Glomerular visceral epithelial cell (primary cell): ENCODE measurements at regions not wholly inside any gene's neighbourhood (a gene's known extent, or its start where the extent isn't known, plus 50 kb on each side); places are given as distances from the start of the nearest gene placed in this dataset.

Experiments used
- DNase-seq: peaks from one replicate; pipeline ENCODE4 v3.0.0-alpha.2; 2016; ENCODE audit errors: extremely low spot score

DNA sequence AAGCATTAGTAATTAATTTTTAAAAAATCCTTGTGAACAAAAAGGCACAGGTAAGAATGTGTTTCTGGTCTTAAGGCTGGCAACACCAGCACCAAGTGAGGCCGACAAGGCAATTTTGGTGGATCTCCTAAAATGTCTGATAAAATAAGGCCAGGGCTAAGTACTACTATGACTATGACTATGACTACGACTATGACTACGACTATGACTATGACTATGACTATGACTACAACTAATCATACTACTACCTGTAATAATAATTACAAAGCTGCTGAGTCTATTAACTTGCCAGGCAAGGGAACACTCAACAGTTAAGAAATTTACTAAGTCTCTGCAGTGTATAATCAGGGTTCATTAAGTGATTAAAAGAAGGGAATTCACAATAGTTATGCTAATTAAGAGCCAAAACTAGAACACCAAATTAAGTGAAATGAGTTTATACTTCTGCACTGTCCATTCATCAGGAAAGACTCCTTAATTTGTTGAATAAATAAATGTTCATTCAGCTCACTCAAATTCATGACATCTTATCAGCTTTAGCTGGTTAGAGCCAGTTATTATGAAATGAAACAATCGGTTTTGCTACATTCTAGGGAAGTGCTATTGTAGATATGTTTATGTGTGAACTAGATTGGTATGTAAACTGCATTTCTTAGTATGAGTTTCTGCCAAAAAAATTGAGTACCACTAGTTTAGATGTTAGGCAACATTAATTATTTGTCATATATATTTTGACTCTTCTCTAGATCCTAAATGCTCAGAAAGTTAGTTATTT, 1626.2 kb upstream of the PCDH20 start:
- no peak for DNase-seq

DNA sequence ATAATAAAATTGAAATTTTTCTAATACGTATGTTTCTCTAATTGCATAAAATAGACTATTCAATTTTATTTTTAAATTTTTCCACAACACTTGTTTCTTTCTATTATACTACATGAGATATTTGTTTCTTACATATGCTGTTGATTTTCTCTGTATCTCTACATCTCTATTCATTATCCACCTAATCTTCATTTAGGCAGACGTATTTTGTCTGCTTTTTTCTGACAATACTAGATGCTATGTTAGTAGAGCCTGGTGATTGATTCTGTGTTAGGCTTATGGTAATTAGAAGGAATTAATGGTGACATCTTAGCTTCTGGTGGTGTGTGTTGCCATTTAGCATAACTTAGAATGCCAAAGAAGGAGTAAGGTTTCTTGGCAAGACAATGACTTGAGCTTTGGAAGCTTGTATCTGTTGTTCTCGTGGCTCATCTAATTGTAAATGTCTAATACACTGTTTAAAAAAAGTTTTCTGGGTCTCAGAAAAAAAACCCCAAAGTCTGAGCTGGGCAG, 1610.7 kb upstream of the PCDH20 start:
- DNase-seq, result no peak

DNA sequence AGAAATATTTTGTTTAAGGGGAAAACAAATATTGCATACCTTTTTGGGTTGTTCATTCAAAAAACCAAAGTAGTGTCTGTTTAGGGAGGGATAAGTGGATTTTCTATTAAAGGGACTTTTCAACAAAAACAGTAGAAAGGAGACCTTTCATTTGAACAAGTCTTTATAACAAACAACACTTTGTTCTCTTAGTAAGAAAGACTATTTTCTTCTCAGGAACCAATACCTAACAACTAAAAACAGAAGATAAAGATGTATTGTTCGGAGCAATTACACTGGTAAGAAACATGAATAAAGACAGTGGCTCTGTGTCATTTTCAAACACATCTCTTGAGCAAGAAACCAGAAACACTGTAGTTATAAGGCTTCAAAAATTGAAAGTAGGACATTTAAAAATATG, 1610.1 kb upstream of the PCDH20 start:
- DNase-seq, result no peak

DNA sequence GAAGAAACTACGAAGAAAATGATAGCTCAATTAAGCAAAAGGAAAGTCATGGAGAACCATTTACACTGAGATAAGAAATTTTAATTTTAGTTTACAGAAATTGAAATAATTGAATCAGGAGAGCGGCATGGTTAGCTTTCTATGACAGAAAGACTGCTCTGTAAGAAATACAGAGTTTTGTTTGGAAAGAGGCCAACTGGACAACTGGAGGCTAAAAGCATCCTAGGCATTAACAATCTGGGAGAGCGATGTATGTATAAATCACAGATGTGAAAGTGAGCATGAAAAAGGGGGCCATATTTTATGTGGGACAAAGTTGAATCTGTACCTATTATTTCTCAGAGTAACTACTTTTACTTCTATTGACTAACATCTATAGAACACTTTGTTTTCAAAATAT, 1608.8 kb upstream of the PCDH20 start:
- no peak for DNase-seq

DNA sequence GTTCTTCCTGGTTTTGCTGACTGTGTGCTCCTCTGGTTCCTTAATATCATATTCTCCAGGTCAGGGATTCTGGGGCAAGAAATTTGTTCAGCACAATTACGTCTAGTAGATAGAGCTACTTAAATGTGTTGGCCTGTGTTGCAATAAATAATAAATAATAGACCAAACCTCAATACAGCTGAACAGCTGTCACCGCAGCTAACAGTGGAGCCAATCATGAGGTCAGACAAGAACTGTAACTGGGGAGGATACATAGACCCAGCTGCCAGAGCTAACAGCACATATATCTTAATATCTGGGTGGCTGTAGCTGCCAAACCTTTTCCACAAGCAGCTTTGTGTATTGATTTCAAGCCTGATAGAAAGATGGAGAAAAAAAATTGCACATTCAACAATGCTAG, 1596.3 kb upstream of the PCDH20 start:
- no peak for DNase-seq

DNA sequence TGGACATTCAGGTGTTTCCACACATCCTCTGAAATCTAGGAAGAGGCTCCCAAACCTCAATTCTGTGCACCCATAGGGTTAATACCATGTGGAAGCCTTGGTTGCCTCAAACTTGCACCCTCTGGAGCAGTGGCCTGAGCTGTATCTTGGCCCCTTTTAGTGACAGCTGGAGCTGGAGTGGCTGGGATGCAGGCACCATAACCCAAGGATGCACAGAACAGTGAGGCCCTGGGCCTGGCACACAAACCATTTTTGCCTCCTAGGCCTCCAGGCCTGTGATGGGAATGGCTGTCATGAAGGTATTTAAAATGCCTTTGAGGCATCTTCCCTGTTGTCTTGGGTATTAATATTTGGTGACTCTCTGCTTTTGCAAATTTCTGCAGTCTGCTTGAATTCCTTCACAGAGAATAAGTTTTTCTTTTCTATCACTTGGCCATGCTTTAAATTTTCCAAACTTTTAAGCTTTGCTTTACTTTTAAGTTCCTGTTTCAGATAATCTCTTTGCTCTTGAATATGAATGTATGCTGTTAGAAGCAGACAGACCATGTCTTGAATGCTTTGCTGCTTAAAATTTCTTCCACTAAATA, 1594.5 kb upstream of the PCDH20 start:
- no peak for DNase-seq

DNA sequence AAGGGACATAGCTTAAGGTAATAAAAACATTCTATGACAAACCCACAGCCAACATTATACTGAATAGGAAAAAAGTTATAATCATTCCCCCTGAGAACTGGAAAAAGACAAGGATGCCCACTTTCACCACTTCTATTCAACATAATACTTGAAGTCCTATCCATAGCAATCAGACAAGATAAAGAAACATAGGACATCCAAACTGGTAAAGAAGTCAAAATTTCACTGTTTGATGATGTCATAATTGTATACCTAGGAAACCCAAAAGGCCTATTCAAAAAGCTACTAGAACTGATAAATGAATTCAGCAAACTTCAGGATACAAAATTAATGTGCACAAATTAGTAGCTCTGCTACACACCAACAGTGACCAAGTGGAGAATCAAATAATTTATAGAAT, 1590.0 kb upstream of the PCDH20 start:
- DNase-seq, result no peak

DNA sequence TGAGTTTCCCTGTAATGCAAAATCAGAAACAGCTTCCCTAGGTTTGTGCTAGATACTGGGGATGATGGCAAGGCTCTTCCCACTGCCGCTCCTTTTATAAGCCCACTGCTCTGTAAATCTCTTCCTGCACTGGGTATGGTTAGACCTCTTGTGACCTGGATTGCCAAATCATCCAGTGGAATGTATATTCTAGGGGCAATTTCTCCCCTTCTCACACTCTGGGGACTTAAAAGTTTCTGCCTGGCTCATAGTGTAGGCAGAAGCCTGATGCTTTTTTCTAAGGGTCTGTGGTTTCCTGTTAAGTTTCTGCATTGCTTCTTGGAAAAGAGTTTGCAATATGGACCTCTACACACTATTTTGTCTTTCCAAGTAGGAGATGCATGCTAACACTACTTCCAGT, 1582.0 kb upstream of the PCDH20 start:
- DNase-seq, result no peak

DNA sequence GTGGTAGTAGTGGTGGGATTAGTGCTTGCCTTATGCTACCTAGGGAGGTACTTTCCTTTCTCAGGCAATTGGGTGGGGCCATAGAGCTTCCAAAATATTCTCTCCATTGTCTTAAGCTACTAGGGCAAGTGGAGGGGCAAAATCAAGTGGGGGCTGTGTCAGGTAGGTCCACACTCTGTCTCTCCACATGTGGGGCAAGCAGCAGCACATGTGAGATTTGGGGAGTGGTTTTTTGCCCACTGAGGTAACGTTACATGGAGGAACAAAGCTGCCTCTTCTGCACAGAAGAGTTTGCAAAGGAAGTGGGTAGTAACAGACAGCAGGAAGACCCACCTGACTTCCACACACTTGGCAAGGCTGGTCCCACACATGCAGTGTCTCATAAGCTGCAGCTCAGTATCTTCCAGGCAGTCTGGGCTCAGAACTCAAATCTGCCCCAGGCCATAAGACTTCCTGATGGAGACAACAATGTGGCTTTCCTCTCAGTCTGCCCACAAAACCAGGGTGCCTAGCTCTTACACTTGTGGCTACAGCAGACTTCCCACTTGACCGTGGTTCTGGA, 1581.5 kb upstream of the PCDH20 start:
- no peak for DNase-seq

DNA sequence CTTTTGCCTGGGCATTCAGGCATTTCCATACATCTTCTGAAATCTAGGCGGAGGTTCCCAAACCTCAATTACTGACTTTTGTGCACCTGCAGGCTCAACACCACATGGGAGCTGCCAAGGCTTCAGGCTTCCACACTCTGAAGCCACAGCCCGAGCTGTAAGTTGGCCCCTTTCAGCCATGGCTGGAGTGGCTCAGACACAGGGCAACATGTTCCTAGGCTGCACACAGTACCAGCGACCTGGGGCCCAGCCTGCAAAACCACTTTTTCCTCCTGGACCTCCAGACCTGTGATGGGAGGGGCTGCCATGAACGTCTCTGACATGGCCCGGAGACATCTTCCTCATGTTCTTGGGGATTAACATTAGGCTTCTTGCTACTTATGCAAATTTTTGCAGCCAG, 1558.2 kb upstream of the PCDH20 start:
- DNase-seq, result no peak

DNA sequence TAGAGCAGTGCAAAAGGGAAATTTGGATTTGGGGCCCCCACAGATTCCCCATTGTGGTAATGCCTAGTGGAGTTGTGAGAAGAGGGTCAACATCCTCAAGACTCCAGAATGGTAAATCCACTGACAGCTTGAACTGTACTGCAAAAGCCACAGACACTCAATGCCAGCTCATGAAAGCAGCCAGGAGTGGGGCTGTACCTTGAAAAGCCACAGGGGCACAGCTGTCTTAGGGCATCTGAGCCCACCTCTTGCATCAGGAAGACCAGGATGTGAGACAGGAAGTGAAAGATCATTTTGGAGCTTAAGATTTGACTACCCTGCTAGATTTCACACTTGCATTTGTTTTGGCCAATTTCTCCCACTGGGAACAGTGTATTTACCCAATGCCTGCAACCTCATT, 1548.9 kb upstream of the PCDH20 start:
- no peak for DNase-seq

DNA sequence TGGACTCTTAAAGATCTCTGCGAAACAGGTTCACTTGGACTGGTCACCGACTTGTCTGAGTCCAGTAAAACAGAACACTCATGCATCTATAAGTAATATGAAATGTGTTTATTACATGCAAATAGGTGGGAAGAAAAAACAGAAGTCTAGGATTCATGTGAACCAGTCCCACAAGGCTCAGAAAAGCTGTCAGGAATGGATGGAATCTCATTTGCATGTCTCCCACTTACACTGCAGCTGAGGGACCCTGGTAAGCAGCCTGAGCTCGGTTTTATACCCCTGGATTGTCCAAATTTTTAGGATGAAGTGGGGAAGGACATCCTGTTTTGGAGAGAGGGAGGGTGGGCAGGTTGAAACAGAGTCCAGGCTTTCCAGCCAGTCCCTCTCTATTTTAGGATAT, 1545.1 kb upstream of the PCDH20 start:
- no peak for DNase-seq

DNA sequence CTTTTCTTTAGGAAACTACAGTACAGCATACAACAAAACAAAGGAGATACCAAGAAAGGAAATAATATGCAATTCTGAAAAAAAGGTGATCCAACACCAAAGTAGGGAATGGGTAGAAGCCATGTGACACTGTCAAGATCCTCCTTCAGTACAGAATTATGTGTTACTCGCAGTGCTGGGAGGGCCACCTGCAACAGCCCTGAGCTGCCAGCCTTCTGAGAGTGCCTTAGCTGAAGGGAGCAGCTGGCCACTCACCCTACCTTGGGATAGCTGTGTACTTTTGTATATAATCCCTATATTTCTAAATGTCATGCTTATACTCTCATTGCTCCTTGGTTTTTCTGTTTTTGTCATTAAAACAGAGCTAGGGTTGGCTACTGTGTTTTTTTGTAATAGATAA, 1518.2 kb upstream of the PCDH20 start:
- no peak for DNase-seq

DNA sequence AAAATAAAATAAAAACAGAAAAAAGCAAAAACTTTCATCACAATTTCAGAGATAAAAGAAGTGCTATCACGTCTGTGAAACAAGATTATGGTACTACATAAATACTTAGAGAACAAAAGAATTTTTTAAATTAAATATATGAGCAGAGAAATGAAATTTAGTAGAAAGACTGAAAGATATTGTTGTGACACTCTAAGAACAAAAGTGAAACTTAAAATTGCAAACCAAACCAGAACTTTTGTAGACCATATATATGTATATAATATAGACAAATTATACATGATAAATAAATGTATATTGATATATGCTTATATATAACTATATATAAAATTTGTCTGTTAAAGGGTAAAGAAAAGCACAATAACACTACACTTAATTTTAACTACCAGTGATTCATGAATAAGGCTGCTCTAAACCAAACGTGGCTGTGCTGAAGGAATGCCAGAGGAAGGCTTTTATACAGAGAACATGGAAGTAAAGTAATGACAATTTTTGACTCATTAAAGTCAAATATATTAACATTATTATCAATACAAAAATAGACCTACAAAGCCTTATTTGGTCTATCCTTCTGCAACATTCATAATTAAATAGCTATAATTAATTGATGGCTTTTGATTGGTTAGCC, 1516.7 kb upstream of the PCDH20 start:
- peak; percentile 7 for DNase-seq

DNA sequence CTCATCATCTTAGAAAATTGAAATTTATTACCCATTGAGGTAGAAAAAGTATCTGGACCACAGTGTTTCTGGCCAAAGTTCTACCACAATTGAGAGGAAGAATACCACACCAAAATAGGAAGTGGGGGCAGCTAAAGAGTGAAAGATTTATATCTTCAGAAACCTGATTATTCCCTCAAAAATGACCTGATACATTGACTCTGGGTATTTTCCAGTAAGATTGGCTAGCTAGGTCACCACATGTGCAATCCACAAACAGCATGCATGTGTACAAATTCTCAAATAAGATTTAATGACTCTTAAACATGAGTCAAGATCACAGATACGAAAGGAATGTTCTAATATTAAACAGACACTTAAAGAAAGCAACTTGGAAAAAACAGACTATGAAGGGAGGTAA, 1516.2 kb upstream of the PCDH20 start:
- no peak for DNase-seq

DNA sequence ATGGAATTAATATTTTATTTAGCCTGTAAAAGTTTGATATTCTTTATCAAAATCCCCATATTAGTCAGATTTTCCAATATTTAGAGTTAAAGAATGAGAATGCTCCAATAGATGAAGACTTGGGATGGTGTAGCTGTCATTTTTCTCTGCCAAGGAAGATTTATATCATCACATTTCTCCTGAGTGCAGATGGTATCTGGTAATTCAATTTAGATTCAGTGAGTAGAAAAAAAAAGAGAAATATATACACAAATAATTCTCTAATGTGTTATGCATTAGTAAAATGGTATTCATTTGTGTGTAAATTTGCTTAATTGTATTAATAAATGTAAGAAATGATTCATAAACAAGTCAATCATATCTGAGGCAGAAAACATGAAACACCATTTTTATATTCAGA, 1508.7 kb upstream of the PCDH20 start:
- no peak for DNase-seq

DNA sequence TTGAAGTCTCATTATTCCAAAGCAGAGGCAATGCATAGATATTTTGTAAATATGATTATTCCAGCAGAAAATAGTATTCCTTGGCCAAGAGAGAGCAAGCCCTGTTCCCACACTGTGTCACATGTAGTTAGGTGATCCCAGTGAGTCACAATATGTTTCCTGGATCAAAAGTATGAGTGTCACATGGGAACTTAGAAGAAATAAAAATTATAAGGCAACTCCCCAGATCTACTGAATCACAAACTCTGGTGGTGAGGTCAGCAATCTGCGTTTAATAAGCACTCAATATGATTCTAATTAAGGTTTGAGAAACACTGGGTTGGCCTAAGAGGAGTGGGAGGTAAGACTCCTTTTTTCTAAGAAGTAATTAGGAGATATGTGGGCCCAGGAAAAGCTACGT, 1504.5 kb upstream of the PCDH20 start:
- no peak for DNase-seq

DNA sequence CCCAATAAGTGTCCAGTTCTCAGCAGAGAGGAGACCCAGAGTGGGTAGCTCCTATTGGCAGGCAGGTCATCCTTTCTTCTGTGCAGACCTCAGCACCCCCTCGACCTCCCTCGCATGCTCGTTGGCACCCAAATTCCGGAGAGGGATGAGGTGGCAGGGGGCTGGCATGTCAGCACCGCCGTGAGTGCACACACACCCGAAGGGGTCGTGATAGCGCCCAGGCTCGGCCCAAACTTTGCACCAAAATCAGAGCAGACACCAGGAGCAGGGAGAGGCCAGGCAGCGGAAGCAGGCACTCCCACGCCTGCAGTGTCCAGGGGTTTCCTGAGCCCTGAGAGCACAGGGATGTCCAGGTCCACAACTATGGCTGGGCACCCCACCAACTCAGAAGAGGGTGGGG, 1503.8 kb upstream of the PCDH20 start:
- DNase-seq, result no peak

DNA sequence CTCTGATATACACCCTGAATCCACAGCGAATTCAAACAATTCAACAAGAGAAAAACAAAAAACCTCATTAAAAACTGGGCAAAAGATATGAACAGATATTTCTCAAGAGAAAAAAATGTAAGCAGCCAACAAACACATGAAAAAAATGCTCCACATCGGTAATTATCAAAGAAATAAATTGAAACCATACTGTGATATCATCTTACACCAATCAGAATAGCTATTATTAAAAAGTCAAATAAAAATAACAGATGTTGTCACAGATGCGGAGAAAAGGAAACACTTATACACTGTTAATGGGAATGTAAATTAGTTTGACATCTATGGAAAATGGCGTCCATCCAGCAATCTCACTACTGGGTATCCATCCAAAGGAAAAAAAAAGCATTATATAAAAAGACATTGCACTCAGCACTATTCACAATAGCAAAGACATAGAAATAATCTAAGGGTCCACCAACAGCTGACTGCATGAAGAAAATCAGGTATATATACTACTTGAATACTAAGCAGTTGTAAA, 1495.0 kb upstream of the PCDH20 start:
- DNase-seq, result no peak

DNA sequence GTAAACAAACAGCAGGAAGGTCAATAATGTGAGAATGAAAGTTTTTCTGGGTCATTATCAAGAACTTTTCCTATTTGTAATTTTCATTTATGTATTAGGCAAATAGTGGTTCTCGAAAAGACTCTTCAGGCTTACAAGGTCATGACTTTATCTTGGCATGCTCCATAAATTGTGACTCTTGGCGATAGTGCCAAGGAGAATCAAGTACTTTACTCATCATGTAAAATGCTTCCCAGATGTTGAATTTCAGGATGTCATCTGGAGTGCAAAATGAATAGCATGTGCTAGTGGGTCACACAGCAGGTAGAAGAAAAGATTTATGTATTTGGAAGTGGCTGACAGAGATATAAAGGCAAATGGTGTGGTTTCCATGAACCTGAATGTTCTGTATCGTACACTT, 1492.7 kb upstream of the PCDH20 start:
- DNase-seq, result no peak

DNA sequence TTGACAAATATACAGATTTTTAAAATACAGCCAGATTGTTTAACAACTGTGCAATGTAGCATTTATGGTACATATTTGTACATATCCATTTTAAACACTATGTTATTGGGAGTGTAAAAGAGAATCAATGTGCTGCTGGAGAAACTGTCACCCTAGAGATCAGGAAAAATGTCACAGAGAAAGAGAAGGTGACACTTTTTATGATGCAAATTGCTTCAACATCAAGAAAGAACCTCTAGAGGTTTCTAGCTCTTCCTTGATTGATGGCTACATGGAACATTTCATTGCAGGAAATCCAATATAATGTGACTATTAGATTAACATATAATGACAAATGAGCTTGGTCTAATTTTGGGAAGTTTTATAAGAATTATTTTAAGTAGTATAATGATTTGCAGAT, 1491.2 kb upstream of the PCDH20 start:
- no peak for DNase-seq

DNA sequence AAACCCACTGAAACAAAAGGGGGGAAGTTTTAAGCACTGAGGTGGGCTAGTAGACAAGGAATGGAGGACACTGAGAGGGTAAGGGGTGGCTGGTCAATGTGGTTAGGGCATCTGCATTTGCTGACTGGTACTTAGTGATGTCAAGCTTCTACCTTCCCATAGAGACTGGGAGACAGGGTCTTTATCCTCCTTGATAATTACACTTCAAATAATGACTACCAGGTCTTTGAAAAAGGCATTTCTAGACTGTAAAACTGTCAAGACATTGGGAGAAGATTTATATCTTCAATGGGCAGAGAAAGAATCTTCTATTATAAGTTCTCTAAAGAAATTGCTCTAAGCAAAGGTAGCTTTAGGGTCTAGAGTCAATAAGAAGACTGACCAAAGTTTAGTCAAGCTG, 1490.8 kb upstream of the PCDH20 start:
- no peak for DNase-seq

DNA sequence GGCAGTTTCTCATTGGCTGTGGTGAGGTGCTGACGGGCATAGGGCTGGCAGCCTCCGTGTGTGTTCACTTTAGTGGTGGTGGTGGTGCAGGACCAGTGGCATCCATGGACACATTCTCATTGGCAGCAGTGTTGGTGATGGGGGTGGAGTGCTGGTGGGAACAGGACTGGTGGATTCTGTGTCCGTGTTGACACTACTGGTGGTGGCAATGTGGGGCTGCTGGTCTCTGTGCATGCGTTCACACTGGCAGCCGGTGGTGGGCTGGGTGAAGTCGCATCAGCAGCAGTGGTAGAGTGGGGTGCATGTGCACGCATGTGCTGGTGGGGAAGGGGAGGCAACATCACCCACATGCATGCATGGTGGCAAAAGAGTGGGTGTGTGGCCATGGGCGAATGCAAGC, 1471.4 kb upstream of the PCDH20 start:
- no peak for DNase-seq
